Left cardiac atrium (tissue), 4 donors: ENCODE measurements at regions not wholly inside any gene's neighbourhood (a gene's known extent, or its start where the extent isn't known, plus 50 kb on each side); places are given as distances from the start of the nearest gene placed in this dataset.
"Not testable (repeated sequence)": the region's sequence is repeated elsewhere in the genome, so short reads cannot be mapped to it uniquely, and the experiment has no call there.

Experiments used
- ATAC-seq, 2 donors: fragments of 200-7000 bp; cut with Tn5 transposase; one replicate each; pipeline ENCODE4 v1.9.1; 2020; ENCODE audit warnings: mild to moderate bottlenecking in 2 of 2, moderate library complexity in 2 of 2
- DNase-seq: peaks from one replicate; pipeline ENCODE4 v3.0.0-alpha.2; 2020
- intact Hi-C, 2 donors: fragments of 100-400 bp; cut with DNase I; formaldehyde crosslinking; loops; one replicate each; pipeline versions ENCODE4 v1.14.1 to v1.15.1; 2022 to 2023
- donor health status: DM: no; HTN: yes; CAD: no.
- donor health status: DM: no; HTN: yes; CAD: no; lungs with severe emphysema.
- donor health status: DM: yes; HTN: yes; CAD: no.
- donor health status: Dilated cardiomyopathy.

DNA sequence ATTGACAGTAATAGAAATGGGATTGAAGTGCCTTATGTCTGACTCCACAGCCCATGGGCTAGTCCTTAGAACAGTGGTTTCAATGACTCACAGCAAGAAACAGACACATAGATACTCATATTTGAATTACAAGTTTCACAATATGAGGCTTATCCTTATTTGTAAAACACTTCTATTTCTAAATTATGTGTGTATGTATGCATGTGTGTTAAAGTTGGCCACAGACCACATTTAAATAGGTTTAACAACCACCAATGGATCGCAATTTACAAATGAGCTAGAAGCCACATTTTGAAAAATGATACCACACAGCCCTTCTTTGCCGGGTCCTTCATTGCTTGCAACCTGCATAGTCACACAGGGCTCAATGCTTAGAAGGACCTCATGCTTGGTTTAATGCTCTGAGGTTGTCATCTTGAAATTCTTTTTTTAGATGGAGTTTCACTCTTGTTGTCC, 157.8 kb upstream of the PREP start:
- no peak for ATAC-seq
- intact Hi-C loops = no loop called here

DNA sequence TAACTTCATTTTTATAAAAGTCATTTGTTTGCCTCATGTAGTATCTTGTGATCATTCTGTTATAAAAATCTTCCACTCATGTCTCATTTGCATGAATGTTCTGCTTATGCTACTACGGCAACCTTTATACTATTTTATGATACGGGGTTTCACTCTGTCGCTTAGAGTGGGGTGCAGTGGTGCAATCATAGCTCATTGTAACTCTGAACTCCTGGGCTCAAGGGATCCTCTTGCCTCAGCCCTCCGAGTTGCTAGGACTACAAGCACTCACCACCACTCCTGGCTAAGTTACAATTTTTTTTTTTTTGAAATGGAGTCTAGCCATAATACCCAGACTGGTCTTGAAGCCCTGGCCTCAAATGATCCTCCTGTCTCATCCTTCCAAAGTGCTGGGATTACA, 154.4 kb upstream of the PREP start:
- DNase-seq (no peak), ATAC-seq (peak in 1 of 2 donors; percentile 83)
- intact Hi-C loops = no loop called here

More for the DNA sequence above, 157.8 kb upstream of the PREP start:
- no peak for DNase-seq

DNA sequence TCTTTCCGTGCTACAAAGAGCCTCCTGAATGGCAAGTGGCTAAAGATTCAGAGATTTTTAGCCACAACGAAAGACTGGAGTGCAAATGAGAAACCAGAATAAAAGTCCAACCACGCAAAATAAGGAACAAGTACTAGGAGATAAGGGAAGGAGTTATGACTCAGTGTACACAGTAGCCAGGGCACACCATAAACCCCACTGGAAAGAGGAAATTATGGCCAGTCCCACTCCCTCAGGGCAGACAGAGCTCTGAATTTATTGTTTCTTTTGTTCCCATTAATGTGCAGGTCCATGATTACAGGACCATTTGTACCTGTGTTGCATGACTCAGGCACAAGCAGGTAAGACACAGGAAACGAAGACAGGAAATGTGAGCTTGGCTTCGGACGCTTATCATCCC, 150.3 kb upstream of the PREP start:
- ATAC-seq (peak in 1 of 2 donors; percentile 67), DNase-seq (no peak)
- intact Hi-C loops = no loop called here

DNA sequence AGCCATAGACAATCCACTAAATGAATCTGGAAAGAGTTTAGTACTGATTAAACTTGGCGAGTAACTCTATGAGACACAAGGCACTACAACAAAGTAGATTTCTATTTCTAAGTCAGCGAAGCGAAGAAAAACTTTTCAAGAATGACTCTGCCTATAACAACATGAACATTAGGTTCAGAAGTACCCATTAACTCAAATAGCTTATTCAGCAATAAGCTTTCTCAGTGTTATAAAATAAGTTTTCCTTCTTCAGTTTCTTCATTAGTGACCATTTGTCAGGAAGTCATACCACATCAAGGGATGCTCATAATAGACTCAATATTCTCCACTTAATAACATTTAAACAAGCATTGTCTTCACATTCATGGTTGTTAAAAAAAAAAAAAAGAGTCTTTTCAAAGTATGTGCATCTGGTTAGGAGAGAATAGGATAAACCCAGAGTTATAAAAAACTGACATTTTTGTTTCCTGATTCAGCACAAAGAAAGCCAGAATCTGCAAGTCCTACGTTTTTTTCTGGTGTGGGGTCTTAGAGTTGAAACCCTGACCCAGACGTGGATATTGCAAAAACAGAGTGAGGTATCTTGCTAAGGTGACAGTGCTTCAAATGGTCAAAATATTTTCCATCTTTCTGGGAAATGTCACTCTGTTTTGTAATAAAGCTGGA, 148.2 kb upstream of the PREP start:
- intact Hi-C loops = no loop called here
- ATAC-seq (no peak), DNase-seq (no peak)

DNA sequence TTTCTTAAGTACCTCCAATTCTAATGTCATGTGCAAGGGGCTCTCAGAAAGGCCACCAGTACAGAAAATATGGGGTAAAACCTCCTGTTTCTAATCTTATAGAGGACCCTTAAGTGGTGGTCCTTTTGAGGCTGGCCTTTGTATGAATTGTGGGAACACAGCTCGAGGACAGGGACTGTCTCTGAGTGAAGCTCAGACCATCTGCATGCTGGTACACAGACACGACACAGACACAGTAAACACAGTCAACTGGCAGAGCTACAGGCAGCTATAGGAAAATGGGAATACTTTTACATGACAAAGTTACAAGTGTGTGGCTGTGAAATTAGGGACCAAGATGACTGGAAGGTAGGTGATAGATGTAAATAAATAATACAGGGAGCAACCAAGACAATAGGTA, 143.9 kb upstream of the PREP start:
- intact Hi-C loops = no loop called here

DNA sequence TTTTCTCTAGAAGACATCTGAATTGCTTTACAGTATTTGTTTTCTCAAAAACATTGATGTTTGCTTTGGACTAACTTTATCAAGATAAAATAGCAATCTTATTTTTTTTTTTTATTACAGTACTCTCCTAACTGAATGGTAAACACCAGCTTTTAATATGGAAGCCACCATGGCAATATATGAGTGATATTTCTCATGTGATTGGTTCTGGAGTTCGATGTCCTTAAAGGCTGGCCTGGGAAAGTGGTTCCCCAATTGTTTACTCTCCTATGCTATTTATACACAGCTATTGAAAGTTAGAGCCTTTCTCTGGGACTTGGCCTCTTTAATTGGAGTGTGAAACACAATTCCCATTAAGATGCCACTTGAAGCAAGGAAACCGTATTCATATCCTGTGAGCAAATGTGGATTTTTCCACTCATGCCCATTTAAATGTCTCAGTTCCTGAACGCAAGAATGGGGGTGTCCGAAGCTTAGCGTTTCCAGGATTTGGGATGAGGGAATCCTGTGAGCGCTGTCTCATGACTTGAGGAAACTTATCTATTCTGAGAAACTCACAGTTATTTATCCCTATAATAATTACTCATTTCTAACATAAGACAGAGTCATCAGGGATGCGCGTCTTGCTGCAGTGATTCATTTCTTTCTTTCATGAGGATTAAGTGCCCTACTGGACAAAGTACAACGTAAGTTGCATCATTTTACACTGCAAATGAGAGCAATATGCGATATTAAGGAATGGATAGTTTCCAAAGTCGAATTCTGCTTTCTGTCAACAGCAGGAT, 143.3 kb upstream of the PREP start:
- DNase-seq (no peak), ATAC-seq (no peak)
- intact Hi-C loops = no loop called here

More for the DNA sequence above, 143.9 kb upstream of the PREP start:
- DNase-seq (no peak), ATAC-seq (no peak)

DNA sequence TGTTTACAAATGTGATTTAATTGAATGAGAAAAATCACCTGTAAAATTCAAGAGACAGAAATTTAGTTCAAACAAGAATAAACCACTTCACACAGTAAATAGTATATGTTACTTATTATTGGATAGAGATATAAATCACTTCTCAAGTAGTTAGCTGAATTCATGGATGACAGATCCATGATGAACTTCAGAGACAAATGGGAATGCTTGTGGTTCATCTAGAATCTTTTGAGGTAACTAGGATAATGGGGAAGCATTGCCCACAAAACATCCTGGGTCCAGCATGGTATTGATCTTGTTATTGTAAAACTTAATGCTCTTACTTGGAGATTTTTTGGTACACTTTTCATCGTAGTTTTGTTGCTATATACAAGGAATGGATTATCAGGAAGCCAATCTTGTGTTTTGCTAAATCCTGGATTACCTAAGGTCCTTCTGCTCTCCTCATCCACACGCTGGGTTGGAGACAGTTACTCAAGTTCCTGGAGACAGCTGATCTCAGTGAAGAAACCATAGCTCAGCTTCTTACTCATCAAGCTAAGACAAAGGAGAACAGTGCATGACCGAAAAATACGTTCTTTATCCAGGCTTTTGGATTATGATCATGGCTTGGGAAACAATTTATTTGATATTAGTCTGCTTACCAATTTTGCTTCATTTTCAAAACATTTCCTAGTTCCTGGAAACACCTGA, 142.5 kb upstream of the PREP start:
- intact Hi-C loops = no loop called here
- no peak for DNase-seq

DNA sequence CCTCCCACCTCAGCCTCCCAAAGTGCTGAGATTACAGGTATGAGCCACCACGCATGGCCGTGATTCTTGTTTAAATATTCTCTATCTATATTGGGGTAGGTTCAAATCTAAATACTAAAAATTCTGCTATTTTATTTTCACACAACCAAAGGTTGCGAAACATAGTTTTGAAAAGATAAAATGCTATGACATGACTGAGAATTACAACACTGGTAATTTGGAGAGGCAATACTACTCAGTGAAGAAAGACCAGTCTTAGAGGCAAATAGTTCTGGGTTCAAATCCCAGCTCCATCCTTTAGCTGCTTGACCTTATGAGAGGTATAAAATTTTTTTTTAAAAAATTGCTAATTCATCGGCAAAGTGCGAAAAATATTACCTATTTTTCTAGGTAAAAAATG, 137.0 kb upstream of the PREP start:
- intact Hi-C loops = no loop called here
- DNase-seq = no peak
- ATAC-seq = no peak

More for the DNA sequence above, 142.5 kb upstream of the PREP start:
- no peak for ATAC-seq

DNA sequence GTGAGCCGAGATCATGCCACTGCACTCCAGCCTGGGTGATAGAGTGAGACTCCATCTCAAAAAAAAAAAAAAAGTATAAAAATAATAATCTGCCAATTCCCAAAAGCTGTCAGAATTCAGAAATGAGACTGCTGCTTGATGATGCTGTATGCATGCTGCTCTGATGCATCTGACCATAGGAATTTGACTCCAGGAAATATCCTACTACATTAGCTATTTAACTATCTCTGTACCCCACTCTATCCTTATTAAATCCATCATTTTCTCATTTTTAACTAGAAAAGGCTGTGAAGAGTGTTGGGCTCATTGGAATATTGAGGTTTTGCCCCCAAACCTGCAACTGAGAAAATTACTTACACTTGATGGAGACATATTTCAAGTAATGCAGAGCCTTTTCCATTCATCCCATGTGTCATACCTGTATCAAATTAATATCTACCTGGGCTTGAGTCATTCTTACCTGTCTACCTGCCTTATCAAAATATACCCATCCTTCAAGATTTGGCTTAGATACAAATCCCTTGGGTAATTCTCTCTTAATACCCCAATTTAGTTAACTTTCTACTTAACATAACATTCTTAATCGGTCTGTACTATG, 135.2 kb upstream of the PREP start:
- intact Hi-C loops = no loop called here
- ATAC-seq (no peak), DNase-seq (no peak)

DNA sequence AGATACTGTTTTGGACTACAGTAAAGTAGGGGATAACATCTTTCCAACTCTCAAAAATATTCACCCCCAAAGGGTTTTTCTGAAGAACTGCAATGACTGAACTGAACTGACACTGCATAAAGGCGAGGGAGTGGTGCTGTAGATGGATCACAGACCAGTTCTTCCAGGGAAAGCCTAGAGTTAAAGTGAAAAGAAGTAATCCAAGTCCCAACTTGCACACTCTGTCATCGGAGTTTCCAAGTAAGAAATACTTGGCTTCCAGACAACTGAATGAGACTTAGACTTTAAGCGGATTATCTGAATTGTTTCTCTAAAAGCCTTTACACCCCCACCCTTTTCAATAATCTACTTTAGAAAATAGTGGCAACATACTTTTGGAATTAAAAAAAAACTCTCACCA, 134.1 kb upstream of the PREP start:
- intact Hi-C loops = no loop called here
- ATAC-seq (no peak), DNase-seq (no peak)

DNA sequence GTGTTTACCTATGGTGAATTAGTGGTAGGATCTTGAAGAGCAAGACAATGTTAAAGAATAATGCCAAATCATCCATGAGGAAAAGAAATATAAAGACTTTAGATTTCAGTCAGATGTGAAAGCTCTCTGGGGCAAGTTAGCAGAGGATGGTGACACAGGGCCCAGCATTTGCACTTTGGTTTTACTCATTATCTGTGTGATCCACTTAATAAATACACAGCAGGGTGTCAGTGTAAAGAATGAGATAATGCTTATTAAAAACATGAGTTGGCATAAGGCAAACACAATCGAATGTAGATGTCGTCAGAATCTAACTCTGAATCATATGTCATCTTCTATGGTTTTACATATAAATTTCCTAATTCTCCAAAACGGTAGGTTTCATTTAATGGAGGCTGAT, 130.4 kb upstream of the PREP start:
- intact Hi-C loops = no loop called here
- ATAC-seq (no peak), DNase-seq (no peak)

DNA sequence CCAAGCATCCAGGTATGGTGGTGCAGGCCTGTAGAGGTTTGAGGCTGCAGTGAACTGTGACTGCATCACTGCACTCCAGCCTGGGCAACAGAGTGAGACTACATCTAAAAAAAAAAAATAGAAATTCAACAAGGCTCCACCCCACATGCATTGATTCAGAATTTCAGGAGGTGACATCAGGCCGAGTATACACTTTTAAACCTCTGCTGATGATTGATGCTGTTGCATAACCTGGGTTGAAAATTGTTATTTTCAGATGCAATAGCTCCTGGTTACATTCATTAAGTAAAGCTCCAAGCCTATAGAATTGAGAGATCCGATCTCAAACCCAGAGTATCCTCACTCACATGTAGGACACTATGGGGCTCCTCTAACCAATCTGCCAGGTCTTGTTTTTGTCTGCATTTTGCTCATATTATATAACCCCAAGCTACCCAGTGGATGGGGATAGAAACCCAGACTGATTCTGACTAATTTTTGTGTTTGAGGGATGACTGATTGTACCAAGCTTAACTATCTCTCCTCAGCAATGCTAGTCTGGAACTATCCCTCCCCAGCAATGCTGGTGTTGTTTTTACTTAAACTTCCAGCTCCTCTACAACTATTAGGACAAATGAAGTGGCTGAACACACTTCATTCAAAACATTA, 123.5 kb upstream of the PREP start:
- no peak for DNase-seq
- intact Hi-C loops = no loop called here
- ATAC-seq = no peak

DNA sequence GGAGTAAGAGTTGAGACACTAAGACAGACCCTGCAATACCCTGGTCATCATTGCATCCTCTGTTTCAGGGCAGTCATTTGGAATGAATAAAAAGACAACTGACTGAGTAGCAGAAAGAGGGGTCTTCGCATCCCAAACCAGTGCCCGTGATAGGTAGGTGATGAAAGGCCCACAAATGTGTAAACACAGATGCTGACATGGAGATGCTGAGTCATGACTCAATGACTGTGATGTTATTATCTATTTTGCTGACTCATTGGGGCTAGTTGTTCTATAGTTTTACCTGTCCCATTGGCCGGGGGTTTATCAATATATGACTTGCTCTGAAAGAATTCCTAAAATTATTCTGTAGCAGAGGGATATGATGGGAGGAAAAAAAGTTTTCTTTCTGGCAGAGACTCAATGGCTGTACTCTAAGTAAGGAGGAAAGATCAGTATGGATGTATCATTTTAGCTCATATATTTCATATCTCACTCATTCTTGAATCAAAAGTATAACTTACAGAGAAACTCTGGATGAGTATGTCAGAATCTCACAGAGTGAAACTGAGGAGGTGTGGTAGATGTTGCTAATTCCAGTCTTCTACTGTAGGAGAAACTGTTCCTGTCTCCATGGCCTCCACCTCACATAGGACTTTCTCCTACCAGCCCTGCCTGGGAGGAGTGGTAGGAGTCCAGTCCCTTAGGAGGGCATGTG, 119.9 kb upstream of the PREP start:
- intact Hi-C loops = no loop called here
- ATAC-seq (no peak), DNase-seq (no peak)

DNA sequence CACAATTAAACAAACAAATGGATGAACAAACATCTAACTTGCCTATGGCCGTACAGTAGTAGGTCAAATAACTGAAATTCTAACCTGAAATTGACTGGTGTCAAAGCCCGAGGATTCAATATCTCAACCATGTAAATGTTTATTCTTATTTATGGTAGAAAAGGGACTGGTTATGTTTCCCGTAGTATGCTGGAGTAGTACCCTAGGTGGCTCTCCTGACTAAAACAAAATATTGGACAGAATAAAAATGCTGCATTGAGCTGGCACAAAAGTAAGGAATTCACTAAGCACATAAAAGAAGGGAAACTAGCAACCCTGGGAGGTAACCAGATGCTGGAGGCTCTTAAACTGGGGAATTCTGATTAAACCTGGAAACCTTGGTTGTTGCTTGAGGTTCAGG, 117.1 kb upstream of the PREP start:
- intact Hi-C loops = no loop called here
- no peak for DNase-seq
- no peak for ATAC-seq

DNA sequence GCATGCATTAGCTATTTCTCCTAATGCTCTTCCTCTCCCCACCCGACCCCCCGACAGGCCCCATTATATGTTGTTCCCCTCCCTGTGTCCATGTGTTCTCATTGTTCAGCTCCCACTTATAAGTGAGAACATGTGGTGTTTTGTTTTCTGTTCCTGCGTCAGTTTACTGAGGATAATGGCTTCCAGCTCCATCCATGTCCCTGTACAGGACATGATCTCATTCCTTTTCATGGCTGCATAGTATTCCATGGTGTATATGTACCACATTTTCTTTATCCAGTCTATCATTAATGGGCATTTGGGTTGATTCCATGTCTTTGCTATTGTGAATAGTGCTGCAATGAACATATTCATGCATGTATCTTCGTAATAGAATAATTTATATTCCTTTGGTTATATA, 116.1 kb upstream of the PREP start:
- DNase-seq, intact Hi-C loops, ATAC-seq: not testable (repeated sequence)

DNA sequence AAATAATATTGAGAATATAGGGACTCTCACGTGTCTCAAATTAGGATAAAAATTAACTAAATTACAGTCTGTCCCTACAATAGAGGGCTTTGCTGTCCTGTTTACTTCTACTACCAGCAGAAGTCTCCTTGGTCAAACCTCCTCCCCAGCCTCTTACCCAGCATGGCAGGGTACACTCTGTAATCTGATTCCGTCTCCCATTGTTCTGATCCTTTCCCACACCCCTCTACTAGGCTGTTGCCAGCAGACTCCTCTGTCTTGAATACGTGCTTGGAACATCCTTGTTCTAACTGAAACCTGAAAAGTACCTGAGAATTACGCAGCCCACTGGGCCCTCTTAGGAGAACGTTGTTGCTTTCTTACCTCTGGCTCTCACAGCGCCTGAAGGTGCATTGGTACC, 112.2 kb upstream of the PREP start:
- no peak for DNase-seq
- ATAC-seq = no peak
- intact Hi-C loops = no loop called here

DNA sequence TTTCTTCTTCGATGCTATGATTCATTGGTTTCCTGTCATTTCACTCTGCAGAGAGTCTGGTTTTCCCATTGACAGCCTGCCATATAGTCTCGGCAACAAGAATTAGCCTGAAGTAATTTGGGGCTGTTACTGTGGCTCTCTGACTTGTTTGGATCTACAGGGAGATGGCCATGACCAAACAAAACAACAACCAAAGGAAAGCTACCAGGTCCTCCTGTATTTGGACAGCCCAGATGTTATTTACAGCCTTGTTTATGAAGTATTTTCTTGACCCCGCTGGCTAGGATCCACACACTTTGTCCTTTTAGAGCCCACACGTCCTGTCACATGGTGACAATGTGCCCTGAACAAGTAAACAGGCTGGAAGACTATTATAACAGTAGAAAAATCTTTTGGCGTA, 111.4 kb upstream of the PREP start:
- intact Hi-C loops = no loop called here
- ATAC-seq (peak in 1 of 2 donors; percentile 47), DNase-seq (no peak)

DNA sequence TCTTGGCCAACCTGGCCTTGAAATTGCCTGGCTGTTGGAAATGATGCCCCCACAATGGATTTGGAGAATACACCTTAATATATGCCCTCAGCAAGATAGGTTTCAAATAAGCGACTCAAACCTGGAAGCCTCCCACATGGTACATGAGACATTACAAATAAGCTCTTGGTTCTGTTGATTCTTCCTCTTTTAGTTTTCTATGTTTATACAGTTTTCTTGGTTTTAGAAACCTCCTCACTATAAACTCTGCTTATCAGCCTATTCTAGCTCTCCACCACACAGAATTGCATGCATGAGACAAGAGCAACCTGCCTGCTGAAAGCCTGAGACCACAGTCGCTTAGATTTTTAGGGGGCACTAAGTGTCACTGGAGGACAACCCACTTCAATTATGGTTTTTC, 108.8 kb upstream of the PREP start:
- intact Hi-C loops = no loop called here
- no peak for ATAC-seq
- no peak for DNase-seq

DNA sequence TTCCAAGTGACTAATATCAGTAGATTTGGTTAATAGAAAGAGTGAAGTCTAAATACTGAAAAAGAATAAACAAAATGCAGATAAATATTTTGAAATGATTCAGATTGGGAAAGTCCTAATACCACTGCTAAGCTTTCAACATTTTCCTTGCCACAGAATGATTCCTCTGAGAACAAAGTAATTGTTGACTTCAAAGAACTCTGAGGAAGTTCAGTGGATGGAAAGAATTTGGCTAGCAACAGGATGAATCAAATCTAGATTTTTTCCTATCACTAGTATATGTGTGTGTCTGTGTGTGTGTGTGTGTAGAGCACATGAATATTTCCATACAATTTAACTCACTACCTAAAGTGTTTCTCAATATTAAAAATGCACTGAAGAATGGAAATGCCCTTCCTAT, 107.9 kb upstream of the PREP start:
- intact Hi-C loops = no loop called here
- no peak for DNase-seq
- ATAC-seq = no peak
